ENCODE measurements at regions not wholly inside any gene's neighbourhood (a gene's known extent, or its start where the extent isn't known, plus 50 kb on each side); places are given as distances from the start of the nearest gene placed in this dataset.

- intact Hi-C loops (cut with DNase I): no loop called here
- DNase-seq: no peak
- no peak for ATAC-seq
- TF ChIP-seq, protein P1, sequence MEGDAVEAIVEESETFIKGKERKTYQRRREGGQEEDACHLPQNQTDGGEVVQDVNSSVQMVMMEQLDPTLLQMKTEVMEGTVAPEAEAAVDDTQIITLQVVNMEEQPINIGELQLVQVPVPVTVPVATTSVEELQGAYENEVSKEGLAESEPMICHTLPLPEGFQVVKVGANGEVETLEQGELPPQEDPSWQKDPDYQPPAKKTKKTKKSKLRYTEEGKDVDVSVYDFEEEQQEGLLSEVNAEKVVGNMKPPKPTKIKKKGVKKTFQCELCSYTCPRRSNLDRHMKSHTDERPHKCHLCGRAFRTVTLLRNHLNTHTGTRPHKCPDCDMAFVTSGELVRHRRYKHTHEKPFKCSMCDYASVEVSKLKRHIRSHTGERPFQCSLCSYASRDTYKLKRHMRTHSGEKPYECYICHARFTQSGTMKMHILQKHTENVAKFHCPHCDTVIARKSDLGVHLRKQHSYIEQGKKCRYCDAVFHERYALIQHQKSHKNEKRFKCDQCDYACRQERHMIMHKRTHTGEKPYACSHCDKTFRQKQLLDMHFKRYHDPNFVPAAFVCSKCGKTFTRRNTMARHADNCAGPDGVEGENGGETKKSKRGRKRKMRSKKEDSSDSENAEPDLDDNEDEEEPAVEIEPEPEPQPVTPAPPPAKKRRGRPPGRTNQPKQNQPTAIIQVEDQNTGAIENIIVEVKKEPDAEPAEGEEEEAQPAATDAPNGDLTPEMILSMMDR (IDR thresholded peaks at IDR 0.05): no peak
- no peaks in the 10 kb centered on the region for H3K4me1 ChIP-seq
- H3K9me3 ChIP-seq: no peaks in the 10 kb centered on the region
- no peak overlapping the region for H3K4me3 ChIP-seq
- no peaks in the 10 kb centered on the region for H3K36me3 ChIP-seq
- H3K27me3 ChIP-seq (ENCODE audit: low read depth): no peaks in the 10 kb centered on the region
- H3K27ac ChIP-seq: no peak overlapping the region
These were observed 81.5 kb upstream of the TEX13D start for GRCh38 chrX:124250835-124251437.

- intact Hi-C loops (cut with DNase I): no loop called here
- Histone ChIP-seq H3K4me3 (no peak overlapping the region), H3K9me3 (no peaks in the 10 kb centered on the region), H3K27me3 (ENCODE audit: low read depth) (no peaks in the 10 kb centered on the region), H3K36me3 (no peaks in the 10 kb centered on the region), H3K4me1 (no peaks in the 10 kb centered on the region), H3K27ac (no peak overlapping the region)
- DNase-seq: no peak
- no peak for ATAC-seq
- TF ChIP-seq, protein P1 (IDR thresholded peaks at IDR 0.05): no peak
These were observed 77.8 kb upstream of the TEX13D start for GRCh38 chrX:124254611-124255010.

DNA sequence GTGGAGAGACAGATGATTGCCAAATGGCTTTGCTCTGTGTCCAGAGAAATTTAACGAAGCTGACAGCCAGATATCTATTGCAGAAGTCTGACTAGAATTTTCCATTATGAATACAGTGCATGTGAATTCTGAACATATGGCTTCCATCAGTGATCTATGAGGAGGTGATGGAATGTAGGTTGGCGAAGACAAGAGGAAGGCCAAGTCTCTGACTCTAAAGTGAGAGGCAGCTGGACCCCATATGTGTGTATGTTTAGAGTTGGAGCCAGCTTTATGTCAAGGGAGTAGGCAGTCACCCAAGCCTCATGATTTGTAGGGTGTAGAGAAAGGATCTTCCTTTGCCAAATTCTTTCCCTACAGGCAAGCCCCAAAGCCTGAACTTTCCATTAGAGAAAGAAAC is 76.2 kb upstream of the TEX13D start:
- ATAC-seq: peak; percentile 57 to 62
- TF ChIP-seq, protein P1 (IDR thresholded peaks at IDR 0.05): no peak

DNA sequence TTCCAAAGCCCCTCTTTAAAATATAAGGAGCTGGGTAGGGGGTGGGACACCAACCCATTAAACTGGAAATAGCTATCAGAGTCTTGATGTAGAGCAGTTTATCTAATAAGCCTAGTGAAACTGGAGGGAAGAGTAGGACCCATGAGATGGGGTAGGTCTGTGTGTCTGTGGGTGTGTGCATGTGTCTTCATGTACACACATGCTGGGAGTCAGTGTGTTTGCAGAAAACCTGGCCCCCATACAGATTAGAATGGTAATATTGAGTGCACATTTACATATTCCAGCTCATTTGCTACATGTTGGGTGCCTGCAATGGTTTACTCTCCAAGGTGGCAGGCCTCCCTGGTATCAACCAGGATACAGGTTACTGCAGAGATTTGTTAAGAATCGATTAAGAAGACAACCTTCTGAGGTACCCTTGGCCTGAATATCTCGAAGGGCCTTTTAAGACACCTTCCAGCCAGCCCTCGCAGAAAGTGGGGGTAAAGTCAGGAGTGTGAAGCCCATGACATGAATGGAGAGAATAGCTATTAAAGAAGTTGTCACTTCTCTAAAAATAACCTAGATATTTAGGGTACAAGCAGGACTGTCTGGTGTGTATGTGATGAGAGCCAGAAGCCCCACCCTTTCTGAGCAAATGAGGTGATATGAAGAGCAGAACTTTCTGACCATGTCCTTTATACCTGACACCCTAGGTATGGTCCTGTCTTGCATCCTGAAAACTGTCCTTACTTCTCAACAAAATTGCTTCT is 75.7 kb upstream of the TEX13D start:
- intact Hi-C loops (cut with DNase I): no loop called here
- DNase-seq: no peak
- H3K36me3 ChIP-seq: no peaks in the 10 kb centered on the region
- H3K4me3 ChIP-seq: no peak overlapping the region
- no peak overlapping the region for H3K27ac ChIP-seq
- H3K9me3 ChIP-seq: no peaks in the 10 kb centered on the region
- no peaks in the 10 kb centered on the region for H3K27me3 ChIP-seq (ENCODE audit: low read depth)
- ATAC-seq: peak in 1 of 2 donors; percentile 9
- H3K4me1 ChIP-seq: no peaks in the 10 kb centered on the region
- TF ChIP-seq, protein P1 (IDR thresholded peaks at IDR 0.05): no peak

More for the DNA sequence above, 76.2 kb upstream of the TEX13D start:
- H3K4me1 ChIP-seq: no peaks in the 10 kb centered on the region
- H3K36me3 ChIP-seq: no peaks in the 10 kb centered on the region
- H3K9me3 ChIP-seq: no peaks in the 10 kb centered on the region
- intact Hi-C loops (cut with DNase I): no loop called here
- H3K27ac ChIP-seq: no peak overlapping the region
- DNase-seq: no peak
- H3K4me3 ChIP-seq: no peak overlapping the region
- H3K27me3 ChIP-seq (ENCODE audit: low read depth): no peaks in the 10 kb centered on the region

DNA sequence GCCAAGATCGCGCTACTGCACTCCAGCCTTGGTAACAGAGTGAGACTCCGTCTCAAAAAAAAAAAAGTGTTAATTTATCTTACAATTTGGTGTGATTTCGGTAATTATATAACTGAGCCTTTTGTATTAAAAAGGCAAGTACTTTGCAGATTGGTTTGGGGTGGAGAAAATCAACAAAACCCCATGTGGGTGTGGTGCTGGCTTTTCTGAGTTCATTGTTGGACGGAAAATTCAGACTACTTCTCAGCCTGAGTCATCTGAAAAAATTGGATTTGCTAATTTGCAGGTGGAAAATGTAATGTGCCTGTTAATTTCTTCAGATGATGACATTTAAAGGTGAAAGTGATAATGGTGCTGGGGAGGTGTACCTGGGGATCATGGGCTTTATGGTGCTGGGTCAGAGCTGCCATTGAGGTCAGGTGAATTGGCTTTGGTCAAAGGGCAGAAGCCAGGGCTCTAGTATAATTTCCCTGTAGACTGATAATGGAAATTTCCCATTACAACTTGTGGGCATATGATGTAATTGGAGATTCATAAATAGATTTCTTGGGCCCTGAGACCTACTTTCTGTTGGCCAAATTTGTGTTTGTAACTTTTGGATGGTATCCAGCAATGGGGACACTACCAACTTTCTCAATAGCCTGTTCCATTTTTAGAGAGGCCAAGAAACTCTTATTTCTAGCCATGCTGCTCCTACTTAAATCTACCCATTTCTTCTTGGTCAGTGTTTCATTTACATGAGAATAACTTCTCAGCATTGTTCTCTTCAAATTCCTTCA is 74.3 kb upstream of the TEX13D start:
- no peak overlapping the region for H3K4me3 ChIP-seq
- TF ChIP-seq, protein P1 (IDR thresholded peaks at IDR 0.05): no peak
- DNase-seq (no peak), ATAC-seq (no peak)
- intact Hi-C loops (cut with DNase I): no loop called here
- no peak overlapping the region for H3K27ac ChIP-seq
- H3K36me3 ChIP-seq: no peaks in the 10 kb centered on the region
- no peaks in the 10 kb centered on the region for H3K27me3 ChIP-seq (ENCODE audit: low read depth)
- H3K9me3 ChIP-seq: no peaks in the 10 kb centered on the region
- H3K4me1 ChIP-seq: no peaks in the 10 kb centered on the region

Data from lower lobe of right lung (tissue), 2 donors.